Neural cell (in vitro differentiated cells): ENCODE measurements at regions not wholly inside any gene's neighbourhood (a gene's known extent, or its start where the extent isn't known, plus 50 kb on each side); places are given as distances from the start of the nearest gene placed in this dataset.

Experiments used
- H2AFZ ChIP-seq: fragments of 200-600, 300-800 bp; sonication (generic), shearing (Covaris generic); 2 replicates; pipeline ENCODE4 v1.6.0; 2014; ENCODE audit warnings: low read depth, mild to moderate bottlenecking, antibody characterized with exemption, low read length, moderate library complexity
- H3F3A ChIP-seq: fragments of 200-600 bp; shearing (Covaris generic); 2 replicates; pipeline ENCODE4 v1.6.1; 2016; ENCODE audit warnings: mild to moderate bottlenecking, moderate library complexity, mixed read lengths, antibody characterized with exemption, low read length; ENCODE audit not compliant: insufficient read depth, poor library complexity, severe bottlenecking
- H3K27ac ChIP-seq: fragments of 200-600, 300-800 bp; sonication (generic), shearing (Covaris generic); 2 replicates; pipeline ENCODE4 v1.5.1; 2014; ENCODE audit warnings: mild to moderate bottlenecking, low read length, moderate library complexity
- H3K27me3 ChIP-seq: fragments of 300-800, 200-600 bp; sonication (generic), shearing (Covaris generic); 2 replicates; pipeline ENCODE4 v1.6.0; 2014; ENCODE audit warnings: mild to moderate bottlenecking, low read depth, low read length, moderate library complexity; ENCODE audit not compliant: insufficient read depth
- H3K36me3 ChIP-seq: fragments of 300-800, 200-600 bp; sonication (generic), shearing (Covaris generic); 2 replicates; pipeline ENCODE4 v1.5.1; 2014; ENCODE audit warnings: mild to moderate bottlenecking, antibody characterized with exemption, low read length, moderate library complexity; ENCODE audit not compliant: insufficient read depth
- H3K4me2 ChIP-seq: fragments of 300-800, 200-600 bp; sonication (generic), shearing (Covaris generic); 2 replicates; pipeline ENCODE4 v1.6.0; 2014; ENCODE audit warnings: mild to moderate bottlenecking, low read length
- H3K4me3 ChIP-seq: fragments of 300-800, 200-600 bp; sonication (generic), shearing (Covaris generic); 2 replicates; pipeline ENCODE4 v1.5.1; 2014; ENCODE audit warnings: mild to moderate bottlenecking, low read length, moderate library complexity
- H3K79me2 ChIP-seq: fragments of 200-600 bp; shearing (Covaris generic); replicated peaks from 2 replicates; pipeline ENCODE4 v1.6.0; 2014; ENCODE audit warnings: mild to moderate bottlenecking, low read length, moderate library complexity; ENCODE audit not compliant: insufficient read depth
- H3K9ac ChIP-seq: fragments of 300-800, 200-600 bp; sonication (generic), shearing (Covaris generic); 2 replicates; pipeline ENCODE4 v1.6.1; 2016; ENCODE audit warnings: mild to moderate bottlenecking, low read length, mixed read lengths
- H3K9me2 ChIP-seq: fragments of 200-600 bp; shearing (Covaris generic); 2 replicates; pipeline ENCODE4 v1.6.1; 2016; ENCODE audit warnings: mild to moderate bottlenecking, low read length, mixed read lengths; ENCODE audit not compliant: insufficient read depth
- H3K9me3 ChIP-seq: fragments of 200-600, 300-800 bp; sonication (generic), shearing (Covaris generic); 2 replicates; pipeline ENCODE4 v1.6.1; 2016; ENCODE audit warnings: mild to moderate bottlenecking, mixed run types, low read length, moderate library complexity, mixed read lengths
- H4K20me1 ChIP-seq: fragments of 200-600 bp; shearing (Covaris generic); 2 replicates; pipeline ENCODE4 v1.6.1; 2016; ENCODE audit warnings: mild to moderate bottlenecking, mixed run types; ENCODE audit not compliant: insufficient read depth
- EP300 ChIP-seq: fragments of 450-650 bp; conservative IDR thresholded peaks from 2 replicates; pipeline ENCODE4 v1.6.1; 2014; ENCODE audit warnings: antibody characterized with exemption, mild to moderate bottlenecking, moderate library complexity; ENCODE audit not compliant: poor library complexity, severe bottlenecking
- EZH2 ChIP-seq: fragments of 200-600, 300-800 bp; shearing (Covaris generic), sonication (generic); IDR thresholded peaks from 2 replicates; pipeline ENCODE4 v1.6.1; 2014; ENCODE audit warnings: antibody characterized with exemption, low read length, borderline replicate concordance, mild to moderate bottlenecking; ENCODE audit not compliant: insufficient read depth, poor library complexity, severe bottlenecking
- MXI1 ChIP-seq: fragments of 450-650 bp; conservative IDR thresholded peaks from 2 replicates; pipeline ENCODE4 v1.6.1; 2014; ENCODE audit warnings: antibody characterized with exemption, mild to moderate bottlenecking; ENCODE audit not compliant: poor library complexity, severe bottlenecking
- POLR2AphosphoS5 ChIP-seq: IDR thresholded peaks from 2 replicates; pipeline ENCODE4 v1.6.1; 2012
- RAD21 ChIP-seq: fragments of 450-650 bp; conservative IDR thresholded peaks from 2 replicates; pipeline ENCODE4 v1.6.1; 2014; ENCODE audit warnings: antibody characterized with exemption, mild to moderate bottlenecking, moderate library complexity
- TAF1 ChIP-seq: IDR thresholded peaks from 2 replicates; pipeline ENCODE4 v1.6.1; 2012; ENCODE audit warnings: low read depth
- TF ChIP-seq, protein P1 (sequence below): fragments of 450-650 bp; IDR thresholded peaks from 2 replicates; pipeline ENCODE4 v1.5.1; 2014; ENCODE audit warnings: antibody characterized with exemption, mild to moderate bottlenecking, moderate library complexity; ENCODE audit not compliant: poor library complexity, severe bottlenecking
- TF ChIP-seq, protein P2 (sequence below): IDR thresholded peaks from 2 replicates; pipeline ENCODE4 v1.6.1; 2012; ENCODE audit warnings: borderline replicate concordance

GRCh38 chr9:115606838-115607237, 488.9 kb upstream of the TNC start:
- Histone ChIP-seq H3K79me2 (no peaks in the 10 kb centered on the region), H3K9me2 (no peaks in the 10 kb centered on the region), H3F3A (no peaks in the 10 kb centered on the region), H3K27me3 (no peaks in the 10 kb centered on the region), H3K36me3 (no peaks in the 10 kb centered on the region), H4K20me1 (no peaks in the 10 kb centered on the region), H3K9me3 (no peaks in the 10 kb centered on the region), H2AFZ (no peak overlapping the region), H3K4me3 (no peak overlapping the region), H3K9ac (no peak overlapping the region), H3K4me2 (no peak overlapping the region), H3K27ac (no peak overlapping the region)
- no peak for TF ChIP-seq TAF1

DNA sequence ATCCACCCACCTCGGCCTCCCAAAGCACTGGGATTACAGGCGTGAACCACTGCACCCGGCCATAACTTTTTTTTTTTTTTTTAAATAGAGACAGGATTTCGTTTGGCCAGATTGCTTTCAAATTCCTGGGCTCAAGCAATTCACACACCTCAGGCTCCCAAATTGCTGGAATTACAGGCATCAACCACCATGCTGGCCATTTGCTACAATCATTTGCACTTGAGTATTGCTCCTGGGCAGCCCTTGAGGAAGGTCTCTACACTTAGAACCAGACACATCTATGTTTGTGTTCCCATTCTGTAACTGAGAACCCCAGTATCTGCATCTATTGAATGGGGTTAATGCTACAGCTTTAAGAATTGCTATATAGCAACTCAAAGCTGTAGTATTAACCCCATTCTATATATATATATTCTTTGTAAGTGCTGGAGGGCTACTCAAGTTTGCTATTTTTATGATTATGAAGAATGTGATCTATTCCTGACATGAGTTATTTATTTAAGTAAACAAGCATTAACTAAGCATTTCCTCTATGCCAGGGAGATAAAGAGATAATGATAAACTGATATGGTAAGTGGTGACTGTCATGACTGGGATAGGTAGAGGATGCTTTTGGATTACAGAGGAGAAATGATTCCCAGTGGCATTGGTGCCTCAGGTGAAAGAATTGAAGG, 496.5 kb upstream of the TNC start:
- Histone ChIP-seq H3F3A (no peaks in the 10 kb centered on the region), H3K27me3 (no peaks in the 10 kb centered on the region), H3K79me2 (no peaks in the 10 kb centered on the region), H4K20me1 (no peaks in the 10 kb centered on the region), H3K27ac (no peak overlapping the region), H3K9me3 (no peaks in the 10 kb centered on the region), H2AFZ (no peak overlapping the region), H3K9me2 (no peaks in the 10 kb centered on the region), H3K36me3 (no peaks in the 10 kb centered on the region), H3K9ac (no peak overlapping the region), H3K4me3 (no peak overlapping the region), H3K4me2 (no peak overlapping the region)
- TF ChIP-seq TAF1, result no peak
- TF ChIP-seq EZH2, result no peak
- no peak for TF ChIP-seq RAD21
- TF ChIP-seq, protein P1, sequence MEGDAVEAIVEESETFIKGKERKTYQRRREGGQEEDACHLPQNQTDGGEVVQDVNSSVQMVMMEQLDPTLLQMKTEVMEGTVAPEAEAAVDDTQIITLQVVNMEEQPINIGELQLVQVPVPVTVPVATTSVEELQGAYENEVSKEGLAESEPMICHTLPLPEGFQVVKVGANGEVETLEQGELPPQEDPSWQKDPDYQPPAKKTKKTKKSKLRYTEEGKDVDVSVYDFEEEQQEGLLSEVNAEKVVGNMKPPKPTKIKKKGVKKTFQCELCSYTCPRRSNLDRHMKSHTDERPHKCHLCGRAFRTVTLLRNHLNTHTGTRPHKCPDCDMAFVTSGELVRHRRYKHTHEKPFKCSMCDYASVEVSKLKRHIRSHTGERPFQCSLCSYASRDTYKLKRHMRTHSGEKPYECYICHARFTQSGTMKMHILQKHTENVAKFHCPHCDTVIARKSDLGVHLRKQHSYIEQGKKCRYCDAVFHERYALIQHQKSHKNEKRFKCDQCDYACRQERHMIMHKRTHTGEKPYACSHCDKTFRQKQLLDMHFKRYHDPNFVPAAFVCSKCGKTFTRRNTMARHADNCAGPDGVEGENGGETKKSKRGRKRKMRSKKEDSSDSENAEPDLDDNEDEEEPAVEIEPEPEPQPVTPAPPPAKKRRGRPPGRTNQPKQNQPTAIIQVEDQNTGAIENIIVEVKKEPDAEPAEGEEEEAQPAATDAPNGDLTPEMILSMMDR, result no peak
- no peak for TF ChIP-seq EP300
- TF ChIP-seq, protein P2, sequence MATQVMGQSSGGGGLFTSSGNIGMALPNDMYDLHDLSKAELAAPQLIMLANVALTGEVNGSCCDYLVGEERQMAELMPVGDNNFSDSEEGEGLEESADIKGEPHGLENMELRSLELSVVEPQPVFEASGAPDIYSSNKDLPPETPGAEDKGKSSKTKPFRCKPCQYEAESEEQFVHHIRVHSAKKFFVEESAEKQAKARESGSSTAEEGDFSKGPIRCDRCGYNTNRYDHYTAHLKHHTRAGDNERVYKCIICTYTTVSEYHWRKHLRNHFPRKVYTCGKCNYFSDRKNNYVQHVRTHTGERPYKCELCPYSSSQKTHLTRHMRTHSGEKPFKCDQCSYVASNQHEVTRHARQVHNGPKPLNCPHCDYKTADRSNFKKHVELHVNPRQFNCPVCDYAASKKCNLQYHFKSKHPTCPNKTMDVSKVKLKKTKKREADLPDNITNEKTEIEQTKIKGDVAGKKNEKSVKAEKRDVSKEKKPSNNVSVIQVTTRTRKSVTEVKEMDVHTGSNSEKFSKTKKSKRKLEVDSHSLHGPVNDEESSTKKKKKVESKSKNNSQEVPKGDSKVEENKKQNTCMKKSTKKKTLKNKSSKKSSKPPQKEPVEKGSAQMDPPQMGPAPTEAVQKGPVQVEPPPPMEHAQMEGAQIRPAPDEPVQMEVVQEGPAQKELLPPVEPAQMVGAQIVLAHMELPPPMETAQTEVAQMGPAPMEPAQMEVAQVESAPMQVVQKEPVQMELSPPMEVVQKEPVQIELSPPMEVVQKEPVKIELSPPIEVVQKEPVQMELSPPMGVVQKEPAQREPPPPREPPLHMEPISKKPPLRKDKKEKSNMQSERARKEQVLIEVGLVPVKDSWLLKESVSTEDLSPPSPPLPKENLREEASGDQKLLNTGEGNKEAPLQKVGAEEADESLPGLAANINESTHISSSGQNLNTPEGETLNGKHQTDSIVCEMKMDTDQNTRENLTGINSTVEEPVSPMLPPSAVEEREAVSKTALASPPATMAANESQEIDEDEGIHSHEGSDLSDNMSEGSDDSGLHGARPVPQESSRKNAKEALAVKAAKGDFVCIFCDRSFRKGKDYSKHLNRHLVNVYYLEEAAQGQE, result no peak
- no peak for TF ChIP-seq POLR2AphosphoS5

DNA sequence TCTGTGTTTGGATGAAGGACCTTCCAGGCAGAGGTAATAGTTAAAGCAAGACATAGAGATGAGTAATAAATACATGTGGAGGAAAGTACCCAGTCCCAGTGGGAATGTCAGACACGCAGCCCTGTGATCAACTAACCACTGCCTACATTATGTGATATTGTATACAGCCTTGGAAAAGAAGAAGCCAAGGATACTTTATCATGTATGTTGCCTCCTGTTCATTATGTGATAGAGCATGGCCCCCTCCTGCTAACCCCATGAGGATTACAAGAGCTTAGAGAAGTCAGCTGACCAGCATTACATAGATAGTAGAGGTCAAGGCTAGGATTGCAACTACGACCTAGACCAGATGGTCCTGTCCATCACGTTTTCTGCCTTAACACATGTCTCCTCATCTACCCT, 497.0 kb upstream of the TNC start:
- no peaks in the 10 kb centered on the region for H3F3A ChIP-seq
- H3K9me2 ChIP-seq, result no peaks in the 10 kb centered on the region
- no peaks in the 10 kb centered on the region for H4K20me1 ChIP-seq
- TF ChIP-seq, protein P1, result no peak
- TF ChIP-seq EP300, result no peak
- TF ChIP-seq RAD21, result no peak
- no peak for TF ChIP-seq EZH2
- TF ChIP-seq, protein P2, result no peak
- no peak for TF ChIP-seq MXI1
- no peaks in the 10 kb centered on the region for H3K36me3 ChIP-seq
- no peak overlapping the region for H3K4me2 ChIP-seq
- no peak overlapping the region for H3K27ac ChIP-seq
- H2AFZ ChIP-seq, result no peak overlapping the region
- no peaks in the 10 kb centered on the region for H3K79me2 ChIP-seq
- no peaks in the 10 kb centered on the region for H3K27me3 ChIP-seq
- H3K4me3 ChIP-seq, result no peak overlapping the region
- H3K9ac ChIP-seq, result no peak overlapping the region
- no peaks in the 10 kb centered on the region for H3K9me3 ChIP-seq
